DOHH2 (cell line): ENCODE measurements at regions not wholly inside any gene's neighbourhood (a gene's known extent, or its start where the extent isn't known, plus 50 kb on each side); places are given as distances from the start of the nearest gene placed in this dataset.

Experiments used
- CTCF ChIP-seq: fragments of 200-600 bp; sonication (generic); IDR thresholded peaks from one replicate; pipeline ENCODE4 v1.5.1; 2014; ENCODE audit warnings: antibody characterized with exemption, mild to moderate bottlenecking, low read depth, low read length; ENCODE audit not compliant: poor library complexity, severe bottlenecking
- EZH2phosphoT487 ChIP-seq: fragments of 200-600 bp; sonication (generic); IDR thresholded peaks from 2 replicates; pipeline ENCODE4 v1.6.1; 2017; ENCODE audit warnings: borderline replicate concordance, mild to moderate bottlenecking, antibody characterized with exemption, low read length, moderate library complexity, mixed read lengths

- no peak for TF ChIP-seq CTCF
- TF ChIP-seq EZH2phosphoT487 = no peak
Observed at GRCh38 chr1:209059981-209060380, 523.5 kb upstream of the CAMK1G start.
